Right lobe of liver (tissue), 4 donors: ENCODE measurements at regions not wholly inside any gene's neighbourhood (a gene's known extent, or its start where the extent isn't known, plus 50 kb on each side); places are given as distances from the start of the nearest gene placed in this dataset.

Experiments
- CTCF ChIP-seq, 4 donors: fragments of 200-600 bp in 3 of 4; fragments of 450-650 bp in 1 of 4; IDR thresholded peaks; one replicate each; pipeline versions ENCODE4 v1.5.1 to v1.8.0; 2016 to 2022; ENCODE audit warnings: antibody characterized with exemption in 4 of 4, mild to moderate bottlenecking in 2 of 4
- POLR2A ChIP-seq: fragments of 450-650 bp; IDR thresholded peaks from one replicate; pipeline ENCODE4 v1.6.1; 2017; ENCODE audit warnings: antibody characterized with exemption, mild to moderate bottlenecking
- donor health status: DM: no; HTN: no; CAD: no.
- donor health status: DM: no; HTN: no; CAD: no.
- donor health status: DM: no; HTN: yes; CAD: no.

- TF ChIP-seq CTCF (IDR thresholded peaks at IDR 0.05) (no peak), POLR2A (no peak)
Observed at GRCh38 chr6:137272403-137272802, 53.2 kb upstream of the IFNGR1 start.
